Stimulated activated CD4-positive, alpha-beta T cell treated with anti-CD3 and anti-CD28 coated beads, Interleukin-2, amount 100 ng/mL, for 24 hours (primary cell): ENCODE measurements at regions not wholly inside any gene's neighbourhood (a gene's known extent, or its start where the extent isn't known, plus 50 kb on each side); places are given as distances from the start of the nearest gene placed in this dataset.

Source experiments
- DNase-seq, 2 donors: peaks; one replicate each; pipeline ENCODE4 v3.0.0-alpha.2; 2020

DNA sequence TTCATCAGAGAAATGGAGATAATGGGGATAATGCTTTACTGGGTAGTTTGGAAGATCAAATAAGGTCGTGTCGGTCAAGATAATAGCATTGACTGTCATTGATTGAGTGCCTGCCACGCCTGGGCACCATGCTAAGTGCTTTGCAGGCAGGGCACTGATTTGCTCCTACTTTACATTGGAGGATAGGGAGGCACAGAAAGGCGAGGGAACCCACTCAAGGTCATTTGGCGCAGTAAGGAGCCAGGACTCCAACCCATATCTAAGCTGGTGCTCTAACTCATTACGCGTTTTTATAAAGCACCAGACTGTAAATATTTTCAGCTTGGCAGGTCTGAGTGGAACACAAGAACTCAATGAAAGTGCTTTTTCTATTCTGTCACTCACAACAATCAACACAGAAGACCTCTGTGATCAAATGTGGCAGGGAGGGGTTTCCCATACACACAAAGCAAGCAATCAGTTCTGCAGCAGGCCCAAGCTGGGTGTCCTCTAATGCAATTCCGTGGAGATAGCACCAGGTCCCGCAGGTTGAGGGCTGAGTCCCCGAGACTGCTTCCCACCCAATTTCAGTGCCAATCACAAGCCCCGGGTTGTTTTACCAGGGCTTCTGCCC, 373.6 kb downstream of the CDH26 start:
- no peak for DNase-seq

DNA sequence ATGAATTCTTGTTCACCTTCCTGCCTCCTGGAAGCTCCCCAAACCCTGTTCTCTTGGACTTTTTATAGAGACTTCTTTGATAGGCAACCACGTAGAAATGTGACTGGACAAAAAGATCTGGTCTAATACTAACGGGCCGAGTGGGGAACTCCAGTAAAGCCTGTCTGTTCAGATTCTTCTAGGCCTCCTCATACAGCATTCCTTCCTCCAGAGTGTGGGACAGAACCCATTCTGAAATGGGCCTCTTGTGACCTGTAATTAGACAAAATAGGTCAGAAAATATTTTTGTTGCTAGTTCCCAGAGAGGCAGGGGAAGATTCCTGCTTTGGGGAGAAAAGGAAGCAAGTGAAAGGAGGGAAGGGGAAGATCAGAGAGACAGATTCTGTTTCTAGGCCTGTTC, 374.3 kb downstream of the CDH26 start:
- DNase-seq: no peak

DNA sequence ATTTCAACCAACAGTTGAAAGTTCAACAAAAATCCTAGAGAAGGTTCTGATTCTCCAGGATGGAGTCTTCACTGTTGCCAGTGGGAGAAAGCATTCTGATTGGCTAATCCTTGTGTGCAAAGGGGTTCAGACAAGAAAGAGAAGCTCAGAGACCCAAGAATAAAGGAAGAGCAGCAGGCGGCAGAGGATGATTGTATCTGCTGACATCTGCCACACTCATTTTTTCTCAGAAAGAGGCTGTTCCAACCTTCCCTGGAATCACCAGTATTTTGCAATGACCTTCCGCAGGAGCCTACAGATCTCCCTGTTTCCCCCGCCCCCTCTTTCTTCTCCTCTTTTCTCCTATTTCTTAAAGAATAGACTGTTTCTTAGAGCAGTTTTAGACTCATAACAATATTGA, 376.7 kb downstream of the CDH26 start:
- no peak for DNase-seq

DNA sequence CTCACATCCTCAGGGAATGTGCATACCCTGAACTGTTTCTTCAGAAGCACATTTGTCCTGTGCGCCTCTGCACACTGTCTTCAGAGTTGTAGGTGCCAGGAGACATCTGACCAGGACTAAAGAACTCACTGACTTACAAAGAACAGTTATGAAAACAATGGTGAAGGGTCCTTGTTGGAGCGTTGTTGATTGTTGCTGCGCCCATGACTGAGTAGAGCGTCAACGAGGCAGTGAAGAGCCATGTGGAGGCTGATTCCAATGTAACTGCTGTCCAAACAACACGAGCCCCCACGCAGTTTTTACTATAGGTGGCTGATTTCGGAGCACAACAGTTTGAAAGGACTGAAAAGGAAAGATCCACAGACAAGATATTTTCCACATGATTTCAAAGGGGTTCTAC, 380.3 kb downstream of the CDH26 start:
- no peak for DNase-seq

- no peak for DNase-seq
Observed at GRCh38 chr20:60339738-60340137, 381.5 kb downstream of the CDH26 start.

DNA sequence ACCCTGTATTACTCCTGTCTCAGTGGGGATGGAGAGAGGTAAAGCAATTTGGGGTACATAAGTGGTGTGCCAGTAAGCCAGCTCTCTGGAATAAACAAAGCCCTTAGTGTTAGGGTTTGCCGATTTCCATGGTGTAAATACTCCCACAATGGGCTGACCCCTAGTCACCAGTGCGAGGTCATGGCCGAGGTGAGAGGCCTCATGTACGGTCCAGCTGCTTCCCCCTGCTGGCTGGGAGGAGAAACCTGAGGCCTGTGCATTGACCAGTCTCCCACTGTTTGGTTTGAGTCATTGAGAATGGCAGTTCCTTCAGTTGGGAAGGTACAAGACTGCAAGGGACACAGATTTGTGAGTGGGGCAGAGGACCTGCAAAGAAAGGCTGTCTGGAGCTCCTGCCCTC, 382.0 kb downstream of the CDH26 start:
- DNase-seq: no peak

DNA sequence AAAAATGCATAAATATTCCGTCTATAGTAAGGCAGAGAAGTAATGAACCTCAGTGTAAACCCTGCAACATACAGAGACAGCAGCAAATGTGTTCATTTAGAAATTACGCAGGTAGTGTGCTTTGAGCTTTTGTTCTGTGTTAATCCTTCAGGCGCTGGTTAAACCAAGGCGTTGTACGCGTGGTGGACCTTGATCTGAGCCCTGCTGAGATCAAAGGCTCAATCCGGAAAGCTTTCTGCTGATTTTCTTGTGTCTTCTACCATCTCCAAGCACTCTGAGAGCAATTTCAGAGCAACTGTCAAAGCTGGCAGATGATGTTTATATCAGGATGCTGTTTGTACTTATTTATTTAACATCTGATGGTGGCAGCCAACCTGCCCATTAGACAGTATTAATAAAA, 382.8 kb downstream of the CDH26 start:
- no peak for DNase-seq

DNA sequence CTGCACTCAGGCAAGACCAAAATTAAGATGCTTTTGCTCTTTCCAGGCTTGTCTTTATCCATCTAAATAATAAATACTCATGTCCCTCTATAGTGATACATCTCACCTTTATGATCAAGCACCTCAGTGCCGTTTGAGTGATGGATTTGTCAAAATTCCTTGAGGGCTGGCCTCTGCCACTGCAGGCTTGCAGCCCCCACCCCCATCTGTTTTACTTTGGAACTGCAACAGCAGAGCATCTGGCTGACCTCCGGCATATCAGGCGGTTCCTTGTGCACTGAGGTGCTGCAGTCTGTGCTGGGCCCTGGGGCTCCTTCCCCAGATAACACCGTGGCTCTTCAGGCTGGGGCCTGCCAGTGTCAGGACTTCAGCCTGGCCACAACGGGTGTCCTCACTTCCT, 386.9 kb downstream of the CDH26 start:
- DNase-seq: no peak

DNA sequence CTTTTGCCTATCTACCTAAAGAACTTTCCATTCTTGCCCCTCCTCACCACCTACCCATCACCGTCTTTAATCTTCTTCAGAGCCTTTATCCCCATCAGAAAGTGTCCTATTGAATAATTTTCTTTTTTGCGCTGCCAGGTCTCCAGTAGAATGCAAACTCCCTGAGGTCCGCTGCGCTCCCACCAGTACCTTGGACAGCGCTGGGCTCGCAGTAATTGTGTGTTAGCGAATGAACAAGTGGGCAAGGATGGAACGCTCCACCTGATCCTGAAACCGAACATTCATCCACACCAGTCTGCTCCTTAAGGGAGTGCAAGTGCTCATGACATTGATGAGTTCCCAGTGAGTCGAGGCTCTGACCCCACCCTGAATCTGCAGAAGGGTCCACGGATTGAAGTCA, 391.2 kb downstream of the CDH26 start:
- no peak for DNase-seq

DNA sequence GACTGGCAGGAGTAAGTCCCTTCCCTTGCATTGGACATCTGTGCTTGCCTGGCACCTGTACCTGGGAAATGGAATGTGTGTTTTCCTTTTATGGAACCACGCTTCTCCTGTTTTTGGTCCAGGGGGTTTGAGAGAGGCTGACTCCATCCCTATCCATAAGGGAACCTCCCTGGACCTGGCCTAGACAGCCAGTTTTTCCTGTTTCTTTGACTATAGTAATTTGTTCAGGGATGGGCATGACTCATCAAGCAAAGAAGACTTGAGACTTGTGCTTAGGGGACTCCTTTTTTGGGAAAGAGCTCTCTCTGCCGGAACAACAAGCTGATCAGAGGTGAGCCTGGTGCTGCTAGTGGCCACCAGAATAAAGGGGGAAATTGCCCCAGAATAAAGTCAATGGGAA, 393.8 kb downstream of the CDH26 start:
- DNase-seq: no peak

- DNase-seq: no peak
Observed at GRCh38 chr20:60352596-60352995, 394.4 kb downstream of the CDH26 start.

- no peak for DNase-seq
Observed at GRCh38 chr20:60354024-60354580, 395.9 kb downstream of the CDH26 start.

DNA sequence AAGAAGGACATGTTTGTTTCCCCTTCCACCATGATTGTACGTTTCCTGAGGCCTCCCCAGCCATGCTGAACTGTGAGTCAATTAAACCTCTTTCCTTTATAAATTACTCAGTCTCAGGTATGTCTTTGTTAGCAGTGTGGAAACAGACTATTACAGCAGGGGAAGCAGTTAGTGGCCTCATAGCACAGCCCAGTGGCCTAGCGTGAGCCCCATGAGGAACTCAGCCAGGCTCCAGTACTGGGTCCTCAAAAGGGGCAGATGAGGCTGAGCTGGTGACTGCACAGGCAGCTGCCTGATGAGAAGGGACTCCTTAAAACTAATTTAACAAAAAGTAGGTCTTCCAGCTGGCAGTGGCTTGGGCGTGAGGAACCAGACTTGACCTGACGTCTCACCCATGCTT, 399.9 kb downstream of the CDH26 start:
- no peak for DNase-seq

- DNase-seq: no peak
Observed at GRCh38 chr20:60359010-60359409, 400.8 kb downstream of the CDH26 start.

- no peak for DNase-seq
Observed at GRCh38 chr20:60361761-60362395, 403.7 kb downstream of the CDH26 start.

GRCh38 chr20:60362531-60362930, 404.3 kb downstream of the CDH26 start:
- DNase-seq: no peak

DNA sequence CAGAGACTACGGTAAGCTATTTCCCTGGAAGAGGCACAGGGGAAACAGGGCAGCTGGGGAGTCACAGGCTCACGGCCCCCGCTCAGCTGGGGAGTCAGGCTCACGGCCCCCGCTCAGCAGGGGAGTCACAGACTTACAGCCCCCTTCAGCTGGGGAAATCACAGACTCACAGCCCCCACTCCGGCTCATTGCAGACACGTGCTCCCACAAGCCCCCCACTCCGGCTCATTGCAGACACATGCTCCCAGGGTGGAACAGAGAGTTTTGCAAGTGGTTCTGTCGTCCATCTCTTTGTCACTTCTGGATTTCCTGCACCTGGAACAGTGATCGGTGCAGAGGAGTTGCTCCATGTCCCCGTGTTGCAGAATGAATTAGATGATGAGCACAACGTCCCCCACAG, 405.5 kb downstream of the CDH26 start:
- DNase-seq: no peak

GRCh38 chr20:60365064-60365666, 406.9 kb downstream of the CDH26 start:
- DNase-seq: no peak

DNA sequence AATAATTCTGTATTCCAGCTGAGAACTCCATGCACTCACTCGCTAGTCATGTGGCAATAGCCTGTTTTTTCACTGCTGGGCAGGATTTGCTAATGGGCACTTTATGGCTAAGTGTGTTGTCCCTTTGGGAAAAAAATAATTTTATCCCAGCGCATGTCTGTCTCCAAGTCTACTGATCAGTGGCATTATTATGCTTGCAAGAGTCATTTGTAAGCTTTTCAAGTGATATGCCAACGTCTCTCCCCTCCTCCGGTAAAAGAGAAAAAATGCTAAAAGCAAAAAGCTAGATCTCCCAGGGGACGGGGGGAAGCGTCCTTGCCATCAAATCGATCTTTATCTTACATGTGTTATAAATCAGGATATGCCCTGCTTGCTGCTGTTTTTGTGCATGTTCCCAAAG, 407.7 kb downstream of the CDH26 start:
- DNase-seq: no peak

DNA sequence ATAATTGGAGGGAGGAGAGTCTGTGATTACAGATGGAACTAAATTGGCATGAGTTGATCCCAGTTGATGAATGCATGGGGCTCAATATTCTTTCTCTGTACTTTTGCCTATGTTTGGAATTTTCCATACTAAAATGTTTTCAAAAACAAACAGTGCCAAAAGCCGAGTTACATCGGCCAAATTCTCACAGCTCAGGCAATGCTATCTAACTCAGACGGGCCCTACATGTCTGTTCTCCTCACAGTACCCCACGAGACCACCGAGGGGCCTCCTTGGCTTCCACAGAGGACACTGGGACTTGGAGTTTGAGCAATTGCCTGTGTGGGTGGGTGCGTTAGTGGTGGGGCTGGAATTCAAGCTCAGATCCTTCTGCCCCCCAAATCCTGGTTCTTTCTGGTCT, 413.2 kb downstream of the CDH26 start:
- no peak for DNase-seq

GRCh38 chr20:60372275-60372674, 414.1 kb downstream of the CDH26 start:
- DNase-seq: no peak

DNA sequence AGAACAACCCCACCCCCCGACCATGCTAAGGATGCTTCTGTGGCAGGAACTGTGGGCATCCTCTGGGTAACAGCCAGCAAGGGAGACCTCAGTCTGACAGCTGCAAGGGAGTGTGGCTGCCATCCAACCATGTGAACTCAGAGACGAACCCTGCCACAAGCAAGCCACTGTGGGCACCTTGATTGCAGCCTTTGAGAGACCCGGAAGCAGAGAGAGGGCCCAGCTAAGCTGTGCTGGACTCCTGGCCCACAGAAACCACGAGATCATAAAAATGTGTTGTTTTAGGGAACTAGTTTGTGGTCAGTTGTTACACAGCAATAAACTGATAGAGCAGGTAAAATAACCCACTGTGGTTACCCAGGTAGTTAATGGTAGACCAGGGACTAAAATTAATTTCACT, 414.6 kb downstream of the CDH26 start:
- no peak for DNase-seq

DNA sequence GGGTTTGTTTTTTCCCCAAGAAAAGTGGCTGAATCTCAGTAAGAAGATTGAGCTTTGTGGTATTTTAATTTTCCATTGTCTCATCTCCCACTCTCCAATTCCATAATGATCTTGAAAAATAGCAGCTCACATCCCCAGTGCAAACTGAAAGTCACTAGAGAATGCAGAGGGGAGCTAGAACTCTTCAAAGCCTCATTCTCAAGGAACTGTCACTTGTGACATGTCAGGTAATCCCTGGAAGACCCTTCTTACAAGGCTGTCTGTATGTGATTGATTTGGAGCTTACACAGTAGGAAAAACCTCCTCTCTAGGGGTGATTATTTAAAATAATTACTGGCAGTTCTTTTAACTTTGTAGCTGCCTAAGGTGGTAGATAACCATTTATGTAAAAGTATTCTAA, 420.4 kb downstream of the CDH26 start:
- DNase-seq: no peak

- DNase-seq: no peak
Observed at GRCh38 chr20:60381643-60382400, 423.6 kb downstream of the CDH26 start.
